WTC11 (cell line): ENCODE measurements at regions not wholly inside any gene's neighbourhood (a gene's known extent, or its start where the extent isn't known, plus 50 kb on each side); places are given as distances from the start of the nearest gene placed in this dataset.

Source experiments
- CTCF ChIP-seq: fragments of 200-600 bp; IDR thresholded peaks from 2 replicates; pipeline ENCODE4 v1.8.0; 2022; ENCODE audit warnings: antibody characterized with exemption
- NFE2L1 ChIP-seq: sonication (generic); formaldehyde crosslinking; IDR thresholded peaks from 2 replicates; pipeline ENCODE4 v1.8.1; 2023; ENCODE audit warnings: missing genetic modification reagents

- TF ChIP-seq CTCF, result no peak
- no peak for TF ChIP-seq NFE2L1 (CRISPR knock-in tag)
Observed at GRCh38 chr5:96506866-96507527, 73.9 kb upstream of the PCSK1 start.
